Fibroblast of mammary gland (primary cell): ENCODE measurements at regions not wholly inside any gene's neighbourhood (a gene's known extent, or its start where the extent isn't known, plus 50 kb on each side); places are given as distances from the start of the nearest gene placed in this dataset.

Experiments used
- DNase-seq: peaks from one replicate; pipeline ENCODE4 v3.0.0-alpha.2; 2010; ENCODE audit warnings: low read depth
- H3K4me3 ChIP-seq: 2 replicates; pipeline ENCODE4 v1.5.1; 2011; ENCODE audit warnings: low read depth, mild to moderate bottlenecking, low read length, moderate library complexity; ENCODE audit not compliant: control insufficient read depth
- CTCF ChIP-seq: conservative IDR thresholded peaks from 2 replicates; pipeline ENCODE4 v1.5.1; 2011; ENCODE audit warnings: low read depth, low read length, inconsistent platforms; ENCODE audit not compliant: control insufficient read depth, insufficient read depth

- DNase-seq: peak; percentile 66
- no peak for TF ChIP-seq CTCF
- no peak overlapping the region for H3K4me3 ChIP-seq
Observed at GRCh38 chr15:35746121-35746520, 200.2 kb upstream of the DPH6 start.

GRCh38 chr15:35748105-35748504, 202.1 kb upstream of the DPH6 start:
- no peak for DNase-seq
- no peak overlapping the region for H3K4me3 ChIP-seq
- no peak for TF ChIP-seq CTCF

GRCh38 chr15:35750051-35750450, 204.1 kb upstream of the DPH6 start:
- no peak for DNase-seq
- TF ChIP-seq CTCF: no peak
- no peak overlapping the region for H3K4me3 ChIP-seq

GRCh38 chr15:35751413-35752133, 205.6 kb upstream of the DPH6 start:
- no peak overlapping the region for H3K4me3 ChIP-seq
- TF ChIP-seq CTCF: peak; percentile 85
- peak; percentile 82 for DNase-seq

- TF ChIP-seq CTCF: no peak
- DNase-seq: no peak
- H3K4me3 ChIP-seq: no peak overlapping the region
Observed at GRCh38 chr15:35752134-35752466, 206.1 kb upstream of the DPH6 start.

GRCh38 chr15:35753486-35753885, 207.5 kb upstream of the DPH6 start:
- no peak for TF ChIP-seq CTCF
- H3K4me3 ChIP-seq: no peak overlapping the region
- DNase-seq: peak; percentile 93
